ENCODE measurements at regions not wholly inside any gene's neighbourhood (a gene's known extent, or its start where the extent isn't known, plus 50 kb on each side); places are given as distances from the start of the nearest gene placed in this dataset.

GRCh38 chr5:56637321-56637920, 177.9 kb upstream of the MAP3K1 start (continued):
- TF ChIP-seq ATRX (CRISPR knock-in tag; IDR thresholded peaks at IDR 0.05; ENCODE audit: borderline replicate concordance): no peak
- no peak for TF ChIP-seq POLR2AphosphoS5 (IDR thresholded peaks at IDR 0.05; ENCODE audit: low read depth, low read length)
- TF ChIP-seq ZNF720 (CRISPR knock-in tag; IDR thresholded peaks at IDR 0.05): no peak
- peak; percentile 68; the same call in 1 of the 2 replicates for TF ChIP-seq ZNF503 (CRISPR knock-in tag; IDR thresholded peaks at IDR 0.05)
- TF ChIP-seq ZFX (CRISPR knock-in tag; IDR thresholded peaks at IDR 0.05; ENCODE audit: low read depth): peak; percentile 36; the same call in 1 of the 2 replicates
- no peak for TF ChIP-seq NPAS2 (CRISPR knock-in tag; IDR thresholded peaks at IDR 0.05; ENCODE audit: borderline replicate concordance)
- TF ChIP-seq ZNF124 (CRISPR knock-in tag; IDR thresholded peaks at IDR 0.05): 0 out of 2 replicates have a peak, but pooled peaks have one; percentile 29
- peak; percentile 27; the same call in 1 of the 2 replicates for TF ChIP-seq RFXANK (CRISPR knock-in tag; IDR thresholded peaks at IDR 0.05)
- TF ChIP-seq ZBTB10 (CRISPR knock-in tag; IDR thresholded peaks at IDR 0.05; ENCODE audit: borderline replicate concordance): 0 out of 2 replicates have a peak, but pooled peaks have one; percentile 19
- no peak for TF ChIP-seq ZNF138 (CRISPR knock-in tag; IDR thresholded peaks at IDR 0.05; ENCODE audit: low read depth)
- TF ChIP-seq ZNF18 (CRISPR knock-in tag; IDR thresholded peaks at IDR 0.05; ENCODE audit: insufficient replicate concordance): peak; percentile 33
- TF ChIP-seq ZNF260 (CRISPR knock-in tag; IDR thresholded peaks at IDR 0.05; ENCODE audit: borderline replicate concordance, low read depth): no peak
- TF ChIP-seq SOX13 (IDR thresholded peaks at IDR 0.05): no peak
- TF ChIP-seq SOX13 (CRISPR knock-in tag; conservative IDR thresholded peaks at IDR 0.05 in 1 of 2, IDR thresholded peaks at IDR 0.05 in 1 of 2): peak in 1 of 2 experiments; percentile 87; a peak in 2 of 4 replicates
- no peak for TF ChIP-seq ZNF737 (CRISPR knock-in tag; IDR thresholded peaks at IDR 0.05; ENCODE audit: borderline replicate concordance)
- no peak for TF ChIP-seq TRIM24 (CRISPR knock-in tag; IDR thresholded peaks at IDR 0.05)
- peak; percentile 84; the same call in 1 of the 2 replicates for TF ChIP-seq SOX5 (CRISPR knock-in tag; IDR thresholded peaks at IDR 0.05; ENCODE audit: borderline replicate concordance)
- peak; percentile 32; the same call in 1 of the 2 replicates for TF ChIP-seq THAP11 (CRISPR knock-in tag; IDR thresholded peaks at IDR 0.05)
- TF ChIP-seq, protein P1, sequence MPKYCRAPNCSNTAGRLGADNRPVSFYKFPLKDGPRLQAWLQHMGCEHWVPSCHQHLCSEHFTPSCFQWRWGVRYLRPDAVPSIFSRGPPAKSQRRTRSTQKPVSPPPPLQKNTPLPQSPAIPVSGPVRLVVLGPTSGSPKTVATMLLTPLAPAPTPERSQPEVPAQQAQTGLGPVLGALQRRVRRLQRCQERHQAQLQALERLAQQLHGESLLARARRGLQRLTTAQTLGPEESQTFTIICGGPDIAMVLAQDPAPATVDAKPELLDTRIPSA (CRISPR knock-in tag; IDR thresholded peaks at IDR 0.05; ENCODE audit: borderline replicate concordance): no peak
- peak; percentile 48; the same call in 1 of the 2 replicates for TF ChIP-seq HOXA3 (CRISPR knock-in tag; IDR thresholded peaks at IDR 0.05)
- TF ChIP-seq KAT2B (IDR thresholded peaks at IDR 0.05; ENCODE audit: borderline replicate concordance, low read depth, low read length): no peak
- TF ChIP-seq ZNF577 (CRISPR knock-in tag; IDR thresholded peaks at IDR 0.05; ENCODE audit: borderline replicate concordance, low read depth): no peak
- TF ChIP-seq, protein P2, sequence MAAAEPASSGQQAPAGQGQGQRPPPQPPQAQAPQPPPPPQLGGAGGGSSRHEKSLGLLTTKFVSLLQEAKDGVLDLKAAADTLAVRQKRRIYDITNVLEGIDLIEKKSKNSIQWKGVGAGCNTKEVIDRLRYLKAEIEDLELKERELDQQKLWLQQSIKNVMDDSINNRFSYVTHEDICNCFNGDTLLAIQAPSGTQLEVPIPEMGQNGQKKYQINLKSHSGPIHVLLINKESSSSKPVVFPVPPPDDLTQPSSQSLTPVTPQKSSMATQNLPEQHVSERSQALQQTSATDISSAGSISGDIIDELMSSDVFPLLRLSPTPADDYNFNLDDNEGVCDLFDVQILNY (CRISPR knock-in tag; conservative IDR thresholded peaks at IDR 0.05): no peak

Data from HepG2 (cell line).